GM21515 (cell line): ENCODE measurements at regions not wholly inside any gene's neighbourhood (a gene's known extent, or its start where the extent isn't known, plus 50 kb on each side); places are given as distances from the start of the nearest gene placed in this dataset.

Source experiments
- ATAC-seq: cut with Tn5 transposase; IDR thresholded peaks from one replicate; pipeline ENCODE4 v1.9.1; 2021; ENCODE audit not compliant: unreplicated experiment

- no peak for ATAC-seq
Observed at GRCh38 chr20:23207826-23208540, 121.9 kb upstream of the CD93 start.

GRCh38 chr20:23206995-23207394 is 120.9 kb upstream of the CD93 start:
- no peak for ATAC-seq

- no peak for ATAC-seq
Observed at GRCh38 chr20:23206061-23206460, 119.9 kb upstream of the CD93 start.

GRCh38 chr20:23205611-23206041 is 119.5 kb upstream of the CD93 start:
- no peak for ATAC-seq

GRCh38 chr20:23205211-23205610 is 119.1 kb upstream of the CD93 start:
- no peak for ATAC-seq

- ATAC-seq: no peak
Observed at GRCh38 chr20:23203951-23204730, 118.0 kb upstream of the CD93 start.

- ATAC-seq: no peak
Observed at GRCh38 chr20:23203310-23203709, 117.2 kb upstream of the CD93 start.

GRCh38 chr20:23201658-23202057 is 115.5 kb upstream of the CD93 start:
- ATAC-seq: no peak

GRCh38 chr20:23200914-23201313 is 114.8 kb upstream of the CD93 start:
- ATAC-seq: no peak

- no peak for ATAC-seq
Observed at GRCh38 chr20:23200413-23200812, 114.3 kb upstream of the CD93 start.

GRCh38 chr20:23199356-23199755 is 113.2 kb upstream of the CD93 start:
- no peak for ATAC-seq

GRCh38 chr20:23198815-23199214 is 112.7 kb upstream of the CD93 start:
- ATAC-seq: no peak

- ATAC-seq: no peak
Observed at GRCh38 chr20:23197836-23198235, 111.7 kb upstream of the CD93 start.

- ATAC-seq: no peak
Observed at GRCh38 chr20:23195636-23196035, 109.5 kb upstream of the CD93 start.

GRCh38 chr20:23193801-23194384 is 107.8 kb upstream of the CD93 start:
- no peak for ATAC-seq

GRCh38 chr20:23192469-23192868 is 106.3 kb upstream of the CD93 start:
- ATAC-seq: no peak

- no peak for ATAC-seq
Observed at GRCh38 chr20:23190557-23190956, 104.4 kb upstream of the CD93 start.

GRCh38 chr20:23189854-23190253 is 103.7 kb upstream of the CD93 start:
- no peak for ATAC-seq

GRCh38 chr20:23189341-23189740 is 103.2 kb upstream of the CD93 start:
- no peak for ATAC-seq

GRCh38 chr20:23188377-23189169 is 102.4 kb upstream of the CD93 start:
- ATAC-seq: no peak

GRCh38 chr20:23187751-23188150 is 101.6 kb upstream of the CD93 start:
- no peak for ATAC-seq
